ENCODE measurements at regions not wholly inside any gene's neighbourhood (a gene's known extent, or its start where the extent isn't known, plus 50 kb on each side); places are given as distances from the start of the nearest gene placed in this dataset.

DNA sequence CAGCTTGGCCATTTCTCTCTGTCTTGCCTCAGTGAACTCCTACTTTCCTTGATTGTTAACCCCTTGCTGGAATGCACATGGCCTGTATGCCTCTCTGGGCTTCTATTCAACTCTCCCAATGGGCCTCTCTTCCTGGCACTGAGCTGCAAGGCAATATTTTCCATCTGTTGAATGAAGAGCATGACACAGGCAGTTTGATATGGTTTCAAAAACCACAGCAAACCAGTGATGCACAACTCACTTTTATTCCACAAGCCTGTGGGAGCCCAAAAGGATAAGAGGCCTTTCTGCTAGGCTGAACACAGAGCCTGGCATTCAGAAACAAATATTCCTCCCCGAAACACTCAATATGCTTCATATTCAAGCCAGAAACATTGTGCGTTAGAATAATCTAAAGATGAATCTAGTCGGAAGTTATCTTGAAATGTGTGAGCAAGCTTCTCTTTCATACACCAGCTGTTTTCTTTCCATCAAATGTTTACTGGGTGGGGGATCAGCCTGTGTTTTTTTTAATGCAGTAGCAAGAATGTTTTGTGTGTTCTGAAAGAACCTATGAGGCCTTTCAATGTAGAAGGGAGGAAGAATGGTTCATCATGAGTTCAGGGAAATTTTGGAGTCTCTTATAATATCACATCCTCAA is 443.1 kb upstream of the SPRY2 start:
- Histone ChIP-seq H3K4me3 (ENCODE audit: low read depth in 1 of 2, low read length in 2 of 2) (no peak overlapping the region), H3K36me3 (ENCODE audit: insufficient read depth, low read length) (no peaks in the 10 kb centered on the region), H3K27ac (ENCODE audit: low read depth, low read length) (no peak overlapping the region), H3K9ac (ENCODE audit: low read length) (no peak overlapping the region), H3K9me3 (ENCODE audit: low read length) (no peaks in the 10 kb centered on the region), H3K4me1 (ENCODE audit: insufficient read depth, low read length) (no peaks in the 10 kb centered on the region), H3K27me3 (ENCODE audit: control insufficient read depth in 1 of 2, insufficient read depth in 2 of 2, low read length in 2 of 2) (no peaks in the 10 kb centered on the region)

DNA sequence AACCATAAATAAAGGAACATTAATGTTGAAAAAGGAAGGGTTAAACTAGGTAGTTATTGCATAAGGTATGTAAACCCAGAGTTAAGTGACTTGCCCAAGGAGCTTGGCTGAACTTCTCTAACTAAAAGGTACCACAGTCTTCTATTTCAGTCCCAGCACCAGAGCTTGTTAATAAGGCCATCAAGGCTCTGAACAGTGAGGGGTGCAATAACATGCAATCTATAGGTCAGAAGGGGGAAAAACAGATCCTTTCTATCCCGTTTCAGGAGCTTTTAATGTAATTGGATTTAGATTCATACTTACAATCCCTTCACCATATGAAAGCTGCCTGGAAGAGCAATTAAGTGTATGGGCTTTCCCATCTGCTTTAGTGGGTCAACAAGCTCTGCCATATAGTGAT is 441.5 kb upstream of the SPRY2 start:
- H3K27ac ChIP-seq (ENCODE audit: low read depth, low read length), result no peak overlapping the region
- no peak overlapping the region for H3K4me3 ChIP-seq (ENCODE audit: low read depth in 1 of 2, low read length in 2 of 2)
- H3K9ac ChIP-seq (ENCODE audit: low read length), result no peak overlapping the region
- no peaks in the 10 kb centered on the region for H3K27me3 ChIP-seq (ENCODE audit: control insufficient read depth in 1 of 2, insufficient read depth in 2 of 2, low read length in 2 of 2)
- H3K9me3 ChIP-seq (ENCODE audit: low read length), result no peaks in the 10 kb centered on the region
- no peaks in the 10 kb centered on the region for H3K4me1 ChIP-seq (ENCODE audit: insufficient read depth, low read length)
- no peaks in the 10 kb centered on the region for H3K36me3 ChIP-seq (ENCODE audit: insufficient read depth, low read length)

GRCh38 chr13:80778297-80778696 is 437.4 kb upstream of the SPRY2 start:
- no peaks in the 10 kb centered on the region for H3K27me3 ChIP-seq (ENCODE audit: control insufficient read depth in 1 of 2, insufficient read depth in 2 of 2, low read length in 2 of 2)
- no peak overlapping the region for H3K27ac ChIP-seq (ENCODE audit: low read depth, low read length)
- H3K36me3 ChIP-seq (ENCODE audit: insufficient read depth, low read length), result no peaks in the 10 kb centered on the region
- no peaks in the 10 kb centered on the region for H3K9me3 ChIP-seq (ENCODE audit: low read length)
- no peaks in the 10 kb centered on the region for H3K4me1 ChIP-seq (ENCODE audit: insufficient read depth, low read length)
- H3K4me3 ChIP-seq (ENCODE audit: low read depth in 1 of 2, low read length in 2 of 2), result no peak overlapping the region
- H3K9ac ChIP-seq (ENCODE audit: low read length), result no peak overlapping the region

DNA sequence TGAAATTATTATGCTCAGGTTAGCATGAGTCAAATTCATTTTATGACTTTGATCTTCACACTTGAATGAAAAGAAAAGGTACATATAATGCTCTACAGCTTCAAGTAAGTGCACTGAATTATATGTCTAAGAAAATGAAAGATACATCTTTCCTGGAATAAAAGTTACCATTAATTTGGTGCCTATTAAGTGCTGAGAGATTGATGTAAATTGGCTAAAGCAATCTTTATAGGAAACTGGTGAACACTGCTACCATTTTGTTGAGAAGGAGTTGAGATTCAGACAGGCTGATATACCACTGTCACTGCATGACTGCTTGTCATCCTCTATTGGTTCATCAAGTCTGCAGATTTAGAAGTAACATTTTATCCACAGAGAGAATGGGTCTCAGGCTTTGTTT is 416.8 kb upstream of the SPRY2 start:
- H3K9me3 ChIP-seq (ENCODE audit: low read length), result no peaks in the 10 kb centered on the region
- no peak overlapping the region for H3K4me3 ChIP-seq (ENCODE audit: low read depth in 1 of 2, low read length in 2 of 2)
- H3K4me1 ChIP-seq (ENCODE audit: insufficient read depth, low read length), result no peaks in the 10 kb centered on the region
- no peaks in the 10 kb centered on the region for H3K27me3 ChIP-seq (ENCODE audit: control insufficient read depth in 1 of 2, insufficient read depth in 2 of 2, low read length in 2 of 2)
- no peaks in the 10 kb centered on the region for H3K36me3 ChIP-seq (ENCODE audit: insufficient read depth, low read length)
- H3K27ac ChIP-seq (ENCODE audit: low read depth, low read length), result no peak overlapping the region
- H3K9ac ChIP-seq (ENCODE audit: low read length), result no peak overlapping the region

- H3K4me3 ChIP-seq (ENCODE audit: low read depth in 1 of 2, low read length in 2 of 2), result no peak overlapping the region
- no peaks in the 10 kb centered on the region for H3K4me1 ChIP-seq (ENCODE audit: insufficient read depth, low read length)
- H3K9ac ChIP-seq (ENCODE audit: low read length), result no peak overlapping the region
- no peak overlapping the region for H3K27ac ChIP-seq (ENCODE audit: low read depth, low read length)
- no peaks in the 10 kb centered on the region for H3K36me3 ChIP-seq (ENCODE audit: insufficient read depth, low read length)
- no peaks in the 10 kb centered on the region for H3K27me3 ChIP-seq (ENCODE audit: control insufficient read depth in 1 of 2, insufficient read depth in 2 of 2, low read length in 2 of 2)
- H3K9me3 ChIP-seq (ENCODE audit: low read length), result no peaks in the 10 kb centered on the region
Measured at GRCh38 chr13:80755910-80756309, 415.0 kb upstream of the SPRY2 start.

DNA sequence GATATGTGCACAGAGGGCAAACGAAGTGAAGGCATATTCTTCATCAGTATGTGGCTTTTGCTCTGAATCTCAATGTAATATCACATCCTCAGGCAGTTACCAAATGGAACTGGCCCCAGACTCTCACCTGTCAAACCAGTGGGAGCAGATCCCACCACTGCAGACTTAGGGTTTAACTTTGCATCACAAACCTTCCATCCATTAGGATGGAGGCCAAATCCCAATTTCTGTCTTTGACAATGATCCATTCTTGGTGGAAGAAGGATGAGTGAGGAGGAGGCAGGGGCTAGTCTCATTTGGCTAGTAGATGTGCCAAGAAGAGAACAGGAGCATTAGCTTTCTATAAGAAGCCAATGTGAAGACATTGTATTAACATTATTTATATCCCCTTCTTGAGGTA is 413.5 kb upstream of the SPRY2 start:
- no peak overlapping the region for H3K4me3 ChIP-seq (ENCODE audit: low read depth in 1 of 2, low read length in 2 of 2)
- no peaks in the 10 kb centered on the region for H3K9me3 ChIP-seq (ENCODE audit: low read length)
- H3K4me1 ChIP-seq (ENCODE audit: insufficient read depth, low read length), result no peaks in the 10 kb centered on the region
- H3K27ac ChIP-seq (ENCODE audit: low read depth, low read length), result no peak overlapping the region
- no peaks in the 10 kb centered on the region for H3K27me3 ChIP-seq (ENCODE audit: control insufficient read depth in 1 of 2, insufficient read depth in 2 of 2, low read length in 2 of 2)
- H3K36me3 ChIP-seq (ENCODE audit: insufficient read depth, low read length), result no peaks in the 10 kb centered on the region
- H3K9ac ChIP-seq (ENCODE audit: low read length), result no peak overlapping the region

DNA sequence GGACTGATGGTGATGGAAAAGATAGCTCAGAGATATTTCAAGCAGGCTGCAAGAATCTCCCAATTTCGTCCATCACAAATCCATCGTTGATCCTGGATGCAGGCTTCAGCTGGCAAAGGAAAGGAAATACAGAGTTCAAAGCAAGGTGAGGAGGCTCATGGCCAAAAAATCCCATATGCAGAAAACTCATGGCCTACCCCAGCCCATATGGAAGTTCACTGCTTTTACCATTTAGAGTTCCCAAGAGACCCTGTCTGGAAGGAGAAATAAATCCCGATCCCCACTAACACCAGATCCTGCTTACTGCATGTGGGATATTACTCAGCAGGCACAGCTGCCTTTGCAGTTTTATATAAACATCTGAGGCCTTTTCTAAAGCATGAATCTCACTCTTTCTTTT is 412.9 kb upstream of the SPRY2 start:
- no peak overlapping the region for H3K9ac ChIP-seq (ENCODE audit: low read length)
- no peaks in the 10 kb centered on the region for H3K27me3 ChIP-seq (ENCODE audit: control insufficient read depth in 1 of 2, insufficient read depth in 2 of 2, low read length in 2 of 2)
- no peaks in the 10 kb centered on the region for H3K36me3 ChIP-seq (ENCODE audit: insufficient read depth, low read length)
- H3K27ac ChIP-seq (ENCODE audit: low read depth, low read length), result no peak overlapping the region
- H3K4me1 ChIP-seq (ENCODE audit: insufficient read depth, low read length), result no peaks in the 10 kb centered on the region
- no peak overlapping the region for H3K4me3 ChIP-seq (ENCODE audit: low read depth in 1 of 2, low read length in 2 of 2)
- H3K9me3 ChIP-seq (ENCODE audit: low read length), result no peaks in the 10 kb centered on the region

GRCh38 chr13:80751854-80752253 is 410.9 kb upstream of the SPRY2 start:
- H3K9ac ChIP-seq (ENCODE audit: low read length), result no peak overlapping the region
- no peaks in the 10 kb centered on the region for H3K36me3 ChIP-seq (ENCODE audit: insufficient read depth, low read length)
- H3K4me1 ChIP-seq (ENCODE audit: insufficient read depth, low read length), result no peaks in the 10 kb centered on the region
- no peak overlapping the region for H3K4me3 ChIP-seq (ENCODE audit: low read depth in 1 of 2, low read length in 2 of 2)
- no peak overlapping the region for H3K27ac ChIP-seq (ENCODE audit: low read depth, low read length)
- no peaks in the 10 kb centered on the region for H3K9me3 ChIP-seq (ENCODE audit: low read length)
- no peaks in the 10 kb centered on the region for H3K27me3 ChIP-seq (ENCODE audit: control insufficient read depth in 1 of 2, insufficient read depth in 2 of 2, low read length in 2 of 2)

DNA sequence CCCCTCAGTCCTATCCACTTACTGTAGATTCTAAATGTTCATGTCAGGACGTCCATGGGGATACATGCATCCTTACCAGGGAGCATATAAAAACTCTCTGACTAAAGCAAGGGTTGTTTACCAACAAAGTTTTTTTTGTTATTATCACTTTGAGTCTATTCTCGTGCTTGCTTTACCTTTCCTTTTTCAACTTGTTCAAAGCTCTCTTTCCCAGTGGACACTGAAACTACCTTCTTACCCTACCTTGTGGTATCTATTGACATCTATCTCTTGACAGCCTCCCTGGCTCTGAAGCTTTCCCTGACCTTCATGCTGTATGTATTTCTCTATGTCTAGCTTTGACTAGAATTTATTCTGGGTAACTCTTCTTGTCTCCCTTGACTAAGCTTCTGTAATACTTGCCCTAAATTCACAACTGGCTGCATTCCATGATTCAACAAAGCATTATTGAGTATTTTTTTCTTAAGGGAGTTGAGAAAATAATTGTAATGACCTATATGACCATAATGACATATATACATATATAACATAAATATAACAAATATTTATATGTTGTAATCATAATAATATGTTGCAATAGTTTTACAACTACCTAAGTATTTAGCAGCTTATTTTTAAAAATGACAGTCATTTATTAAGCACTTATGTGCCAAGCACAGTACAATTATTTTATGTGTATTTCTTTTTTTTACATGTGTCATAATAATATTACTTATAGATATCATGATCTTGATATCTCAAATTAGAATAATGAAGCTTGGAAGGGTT is 403.4 kb upstream of the SPRY2 start:
- H3K27ac ChIP-seq (ENCODE audit: low read depth, low read length), result no peak overlapping the region
- H3K9ac ChIP-seq (ENCODE audit: low read length), result no peak overlapping the region
- H3K4me1 ChIP-seq (ENCODE audit: insufficient read depth, low read length), result no peaks in the 10 kb centered on the region
- no peaks in the 10 kb centered on the region for H3K27me3 ChIP-seq (ENCODE audit: control insufficient read depth in 1 of 2, insufficient read depth in 2 of 2, low read length in 2 of 2)
- H3K36me3 ChIP-seq (ENCODE audit: insufficient read depth, low read length), result no peaks in the 10 kb centered on the region
- H3K9me3 ChIP-seq (ENCODE audit: low read length), result no peaks in the 10 kb centered on the region
- H3K4me3 ChIP-seq (ENCODE audit: low read depth in 1 of 2, low read length in 2 of 2), result no peak overlapping the region

- Histone ChIP-seq H3K4me3 (ENCODE audit: low read depth in 1 of 2, low read length in 2 of 2) (no peak overlapping the region), H3K4me1 (ENCODE audit: insufficient read depth, low read length) (no peaks in the 10 kb centered on the region), H3K9me3 (ENCODE audit: low read length) (no peaks in the 10 kb centered on the region), H3K27me3 (ENCODE audit: control insufficient read depth in 1 of 2, insufficient read depth in 2 of 2, low read length in 2 of 2) (no peaks in the 10 kb centered on the region), H3K9ac (ENCODE audit: low read length) (no peak overlapping the region), H3K27ac (ENCODE audit: low read depth, low read length) (no peak overlapping the region), H3K36me3 (ENCODE audit: insufficient read depth, low read length) (no peaks in the 10 kb centered on the region)
Measured at GRCh38 chr13:80742033-80742432, 401.1 kb upstream of the SPRY2 start.

- no peak overlapping the region for H3K27ac ChIP-seq (ENCODE audit: low read depth, low read length)
- no peaks in the 10 kb centered on the region for H3K9me3 ChIP-seq (ENCODE audit: low read length)
- no peaks in the 10 kb centered on the region for H3K27me3 ChIP-seq (ENCODE audit: control insufficient read depth in 1 of 2, insufficient read depth in 2 of 2, low read length in 2 of 2)
- H3K4me1 ChIP-seq (ENCODE audit: insufficient read depth, low read length), result no peaks in the 10 kb centered on the region
- no peak overlapping the region for H3K4me3 ChIP-seq (ENCODE audit: low read depth in 1 of 2, low read length in 2 of 2)
- H3K9ac ChIP-seq (ENCODE audit: low read length), result no peak overlapping the region
- no peaks in the 10 kb centered on the region for H3K36me3 ChIP-seq (ENCODE audit: insufficient read depth, low read length)
Measured at GRCh38 chr13:80740071-80740470, 399.1 kb upstream of the SPRY2 start.

DNA sequence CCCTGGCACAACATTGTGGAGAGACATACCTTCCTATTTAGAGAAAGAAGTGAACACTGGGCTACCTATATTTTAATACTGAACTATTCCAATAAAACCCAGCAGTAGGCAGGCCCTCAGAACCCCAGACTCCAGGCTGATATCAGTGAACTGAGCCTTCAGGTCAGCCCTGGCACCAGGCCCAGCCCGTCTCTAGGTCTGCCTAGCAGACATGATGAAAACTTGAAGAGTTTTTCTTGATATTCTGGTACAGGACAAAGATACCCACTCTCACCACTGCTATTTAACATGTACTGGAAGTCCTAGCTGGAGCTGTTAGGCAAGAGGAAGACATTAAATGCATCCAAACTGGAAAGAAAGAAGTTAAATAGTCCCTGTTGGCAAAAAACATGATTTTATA is 396.6 kb upstream of the SPRY2 start:
- Histone ChIP-seq H3K27ac (ENCODE audit: low read depth, low read length) (no peak overlapping the region), H3K27me3 (ENCODE audit: control insufficient read depth in 1 of 2, insufficient read depth in 2 of 2, low read length in 2 of 2) (no peaks in the 10 kb centered on the region), H3K9ac (ENCODE audit: low read length) (no peak overlapping the region), H3K4me3 (ENCODE audit: low read depth in 1 of 2, low read length in 2 of 2) (no peak overlapping the region), H3K4me1 (ENCODE audit: insufficient read depth, low read length) (no peaks in the 10 kb centered on the region), H3K9me3 (ENCODE audit: low read length) (no peaks in the 10 kb centered on the region), H3K36me3 (ENCODE audit: insufficient read depth, low read length) (no peaks in the 10 kb centered on the region)

All from muscle layer of colon (tissue), 2 donors.